Activated B cell treated with CpG ODN at 0.5 μM for 24 hours (primary cell): ENCODE measurements at regions not wholly inside any gene's neighbourhood (a gene's known extent, or its start where the extent isn't known, plus 50 kb on each side); places are given as distances from the start of the nearest gene placed in this dataset.

Experiments used
- ATAC-seq: fragments of 200-7000 bp; cut with Tn5 transposase; one replicate; pipeline ENCODE4 v1.10.0; 2021; ENCODE audit warnings: low read depth, mild to moderate bottlenecking, moderate library complexity
- CTCF ChIA-PET: fragments of 350-600 bp; sonication (Branson Sonifier 250); formaldehyde crosslinking; loops from one replicate; lab custom pipeline; 2021; ENCODE audit warnings: antibody characterized with exemption; lab: Charles Lee
- POLR2A ChIA-PET: fragments of 350-600 bp; sonication (Branson Sonifier 250); formaldehyde crosslinking; loops from one replicate; lab custom pipeline; 2021; ENCODE audit warnings: antibody characterized with exemption; lab: Charles Lee
- DNase-seq: peaks from one replicate; pipeline ENCODE4 v3.0.0; 2022
- H3K27ac Mint-ChIP-seq: one replicate; pipeline ENCODE4 v1.8.0; 2020; ENCODE audit warnings: mixed read lengths
- H3K27me3 Mint-ChIP-seq: one replicate; pipeline ENCODE4 v1.8.0; 2021; ENCODE audit warnings: mixed read lengths
- H3K36me3 Mint-ChIP-seq: one replicate; pipeline ENCODE4 v1.8.0; 2021; ENCODE audit warnings: low read depth, mixed read lengths
- H3K4me1 Mint-ChIP-seq: one replicate; pipeline ENCODE4 v1.8.0; 2021; ENCODE audit warnings: mixed read lengths
- H3K4me3 Mint-ChIP-seq: one replicate; pipeline ENCODE4 v1.8.0; 2020; ENCODE audit warnings: mild to moderate bottlenecking, mixed read lengths
- H3K9me3 Mint-ChIP-seq: one replicate; pipeline ENCODE4 v1.8.0; 2020; ENCODE audit warnings: mixed read lengths
- CTCF ChIP-seq: fragments of 200-600 bp; IDR thresholded peaks from one replicate; pipeline ENCODE4 v1.8.0; 2022; ENCODE audit warnings: antibody characterized with exemption, mild to moderate bottlenecking
- intact Hi-C: fragments of 100-400 bp; cut with micrococcal nuclease; formaldehyde crosslinking; loops from one replicate; pipeline ENCODE4 v1.15.1; 2024

DNA sequence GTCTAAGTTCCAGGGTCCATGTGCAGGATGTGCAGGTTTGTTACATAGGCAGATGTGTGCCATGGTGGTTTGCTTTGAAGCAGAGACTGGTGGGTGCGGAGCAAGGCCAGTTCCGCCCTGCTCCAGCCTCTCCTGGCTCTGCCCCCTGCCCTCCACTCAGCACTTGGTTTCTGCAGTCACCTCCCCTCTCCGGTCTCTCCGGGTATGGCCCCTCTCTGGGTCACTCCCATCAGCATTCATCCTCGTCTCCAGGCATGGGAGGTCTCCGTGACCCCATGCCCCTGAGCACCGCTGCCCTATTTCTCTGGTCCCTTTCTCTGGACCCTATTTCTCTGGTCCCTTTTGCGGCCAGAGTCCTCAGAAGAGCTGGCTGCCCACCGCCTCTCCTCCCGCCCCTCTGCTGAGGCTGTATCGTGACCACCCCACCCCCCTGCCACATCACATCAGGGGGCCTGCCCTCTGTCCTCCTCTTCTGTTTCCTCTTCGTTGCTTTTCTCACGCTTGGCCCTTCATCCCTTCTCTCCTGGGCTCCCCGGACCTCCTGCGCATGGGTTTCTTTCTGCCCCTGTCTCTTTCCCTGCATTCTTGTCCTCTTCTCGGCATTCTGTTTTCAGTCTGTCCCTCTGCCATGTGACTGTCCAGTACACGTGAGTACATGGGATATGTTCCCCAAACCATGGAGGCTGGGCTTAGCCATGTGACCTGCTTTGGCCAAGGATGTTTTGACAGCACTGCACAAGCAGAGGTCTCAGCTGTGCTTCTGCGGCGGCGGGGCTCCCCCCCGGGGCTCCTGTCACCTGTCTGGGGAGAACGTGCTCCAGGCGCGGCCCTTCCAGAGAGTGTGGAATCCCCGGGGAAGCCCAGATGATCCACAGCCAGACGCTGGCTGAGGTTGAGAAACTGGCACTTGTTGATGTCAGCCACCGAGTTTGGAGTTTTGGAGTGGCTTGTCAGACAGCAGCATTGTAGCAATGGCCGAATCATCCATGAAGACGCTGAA, 54.4 kb upstream of the C1orf174 start:
- Mint-ChIP-seq H3K27ac (no peak overlapping the region), H3K27me3 (peaks cover 29% of the 10 kb centered on the region), H3K4me1 (peaks cover 5% of the 10 kb centered on the region), H3K9me3 (peaks cover under 1% of the 10 kb centered on the region), H3K36me3 (no peaks in the 10 kb centered on the region), H3K4me3 (no peak overlapping the region)
- POLR2A ChIA-PET = no interaction called here
- CTCF ChIA-PET = no interaction called here
- no peak for DNase-seq
- no peak for ATAC-seq
- intact Hi-C loops = no loop called here
- no peak for TF ChIP-seq CTCF

- Mint-ChIP-seq H3K4me3 (no peak overlapping the region), H3K9me3 (no peaks in the 10 kb centered on the region), H3K36me3 (no peaks in the 10 kb centered on the region), H3K4me1 (peaks cover 5% of the 10 kb centered on the region), H3K27me3 (peaks cover 29% of the 10 kb centered on the region), H3K27ac (no peak overlapping the region)
- ATAC-seq (no peak), DNase-seq (no peak)
- POLR2A ChIA-PET = no interaction called here
- TF ChIP-seq CTCF = no peak
- CTCF ChIA-PET = no interaction called here
- intact Hi-C loops = no loop called here
These were observed 55.2 kb upstream of the C1orf174 start for GRCh38 chr1:3955196-3955772.

GRCh38 chr1:3956527-3957170, 56.6 kb upstream of the C1orf174 start:
- no peak overlapping the region for H3K27ac Mint-ChIP-seq
- DNase-seq (no peak), ATAC-seq (no peak)
- no peaks in the 10 kb centered on the region for H3K9me3 Mint-ChIP-seq
- peaks cover 5% of the 10 kb centered on the region for H3K4me1 Mint-ChIP-seq
- TF ChIP-seq CTCF = no peak
- POLR2A ChIA-PET = no interaction called here
- peaks cover 26% of the 10 kb centered on the region for H3K27me3 Mint-ChIP-seq
- no peak overlapping the region for H3K4me3 Mint-ChIP-seq
- intact Hi-C loops = no loop called here
- CTCF ChIA-PET = no interaction called here
- H3K36me3 Mint-ChIP-seq = no peaks in the 10 kb centered on the region

GRCh38 chr1:3959361-3959760, 59.3 kb upstream of the C1orf174 start:
- H3K4me1 Mint-ChIP-seq = peaks cover 5% of the 10 kb centered on the region
- H3K4me3 Mint-ChIP-seq = no peak overlapping the region
- H3K27ac Mint-ChIP-seq = no peak overlapping the region
- peaks cover 9% of the 10 kb centered on the region for H3K27me3 Mint-ChIP-seq
- ATAC-seq = no peak
- intact Hi-C loops = no loop called here
- no peak for DNase-seq
- ChIA-PET CTCF (no interaction called here), POLR2A (no interaction called here)
- no peaks in the 10 kb centered on the region for H3K9me3 Mint-ChIP-seq
- no peak for TF ChIP-seq CTCF
- no peaks in the 10 kb centered on the region for H3K36me3 Mint-ChIP-seq

DNA sequence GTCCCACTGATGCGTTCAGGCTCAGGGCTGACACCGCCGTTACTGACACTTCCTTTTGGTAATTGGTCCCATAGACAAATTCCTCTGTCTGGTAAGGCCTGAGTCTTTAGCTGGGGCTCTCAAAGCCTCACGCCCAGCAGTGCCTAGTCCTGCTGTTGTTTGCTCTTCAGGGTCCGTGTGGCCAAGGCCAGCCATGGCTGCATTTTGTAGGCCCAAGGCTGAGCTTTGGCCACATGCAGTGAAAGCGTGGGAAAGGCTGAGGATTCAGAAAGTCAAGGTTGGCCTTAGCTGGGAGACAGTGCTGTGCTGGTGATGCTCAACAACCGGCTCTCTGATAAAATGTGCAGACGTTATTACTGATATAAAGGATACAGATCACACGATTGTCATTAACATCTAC, 63.5 kb upstream of the C1orf174 start:
- no peaks in the 10 kb centered on the region for H3K4me1 Mint-ChIP-seq
- ATAC-seq (no peak), DNase-seq (no peak)
- H3K36me3 Mint-ChIP-seq = no peaks in the 10 kb centered on the region
- peaks cover 5% of the 10 kb centered on the region for H3K27me3 Mint-ChIP-seq
- no peak for TF ChIP-seq CTCF
- H3K27ac Mint-ChIP-seq = no peak overlapping the region
- intact Hi-C loops = no loop called here
- POLR2A ChIA-PET = no interaction called here
- H3K9me3 Mint-ChIP-seq = no peaks in the 10 kb centered on the region
- CTCF ChIA-PET = no interaction called here
- H3K4me3 Mint-ChIP-seq = no peak overlapping the region
